Endodermal cell (in vitro differentiated cells): ENCODE measurements at regions not wholly inside any gene's neighbourhood (a gene's known extent, or its start where the extent isn't known, plus 50 kb on each side); places are given as distances from the start of the nearest gene placed in this dataset.
"Not testable (repeated sequence)": the region's sequence is repeated elsewhere in the genome, so short reads cannot be mapped to it uniquely, and the experiment has no call there.

Experiments
- DNase-seq: peaks from one replicate; pipeline ENCODE4 v3.0.0-alpha.2; 2017
- H3K27ac ChIP-seq: 2 replicates; pipeline ENCODE4 v1.5.1; 2013; ENCODE audit warnings: mild to moderate bottlenecking, low read depth, low read length, moderate library complexity
- H3K27me3 ChIP-seq: 2 replicates; pipeline ENCODE4 v1.6.1; 2013; ENCODE audit warnings: mild to moderate bottlenecking, low read length, moderate library complexity; ENCODE audit not compliant: insufficient read depth, control insufficient read depth, poor library complexity, severe bottlenecking
- H3K36me3 ChIP-seq: 2 replicates; pipeline ENCODE4 v1.7.0; 2013; ENCODE audit warnings: mild to moderate bottlenecking, low read length, moderate library complexity; ENCODE audit not compliant: control insufficient read depth, insufficient read depth
- H3K4me1 ChIP-seq: one replicate; pipeline ENCODE4 v1.7.0; 2013; ENCODE audit warnings: low read length; ENCODE audit not compliant: control insufficient read depth, insufficient read depth
- H3K4me3 ChIP-seq: 2 replicates; pipeline ENCODE4 v1.5.1; 2013; ENCODE audit warnings: mild to moderate bottlenecking, low read length, moderate library complexity
- H3K9ac ChIP-seq: 2 replicates; pipeline ENCODE4 v1.6.1; 2013; ENCODE audit warnings: mild to moderate bottlenecking, low read length, moderate library complexity; ENCODE audit not compliant: poor library complexity, severe bottlenecking; ENCODE audit errors: extremely low read depth
- H3K9me3 ChIP-seq: 2 replicates; pipeline ENCODE4 v1.6.1; 2013; ENCODE audit warnings: mild to moderate bottlenecking, low read length, moderate library complexity; ENCODE audit not compliant: control insufficient read depth
- H3K27ac Mint-ChIP-seq: 2 replicates; pipeline ENCODE4 v1.8.0; 2020; ENCODE audit warnings: mixed read lengths
- H3K27me3 Mint-ChIP-seq: 2 replicates; pipeline ENCODE4 v1.8.0; 2021; ENCODE audit warnings: mild to moderate bottlenecking, mixed read lengths; ENCODE audit not compliant: insufficient read depth
- H3K36me3 Mint-ChIP-seq: 2 replicates; pipeline ENCODE4 v1.8.0; 2020; ENCODE audit warnings: low read depth, mixed read lengths
- H3K4me1 Mint-ChIP-seq: 2 replicates; pipeline ENCODE4 v1.8.0; 2020; ENCODE audit warnings: mixed read lengths
- H3K4me3 Mint-ChIP-seq: 2 replicates; pipeline ENCODE4 v1.8.0; 2020; ENCODE audit warnings: mild to moderate bottlenecking, moderate library complexity, mixed read lengths
- H3K9me3 Mint-ChIP-seq: 2 replicates; pipeline ENCODE4 v1.8.0; 2020; ENCODE audit warnings: mild to moderate bottlenecking, mixed read lengths
- WGBS, 2 experiments: methylation state at CpG; one replicate each; pipeline versions ENCODE4 v1.1.5 to v1.1.7; 2013; ENCODE audit warnings: missing lambda C conversion rate in 2 of 2, mixed read lengths in 1 of 2; ENCODE audit not compliant: insufficient coverage in 1 of 2, insufficient read length in 1 of 2; 5-methylcytosine and 5-hydroxymethylcytosine counted together

DNA sequence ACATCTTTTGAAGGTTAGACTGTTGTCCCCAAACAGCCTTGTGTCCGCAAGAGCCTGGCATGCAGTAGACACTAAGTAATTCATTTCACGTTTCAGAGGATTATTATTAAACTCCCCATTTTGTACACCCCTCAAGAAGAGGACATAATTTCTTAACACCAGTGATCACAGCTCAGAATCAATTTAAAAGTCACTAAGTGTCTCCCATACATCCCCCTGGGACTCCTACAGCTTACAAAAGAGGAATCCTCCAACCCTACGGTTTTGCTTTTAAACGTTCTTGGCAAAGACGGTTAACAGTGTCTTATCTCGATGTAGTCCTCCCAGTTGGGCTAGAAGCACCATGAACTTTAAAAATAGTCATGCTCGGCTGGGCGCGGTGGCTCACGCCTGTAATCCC is 81.2 kb upstream of the PDPR start:
- WGBS, 2 experiments, result 98 to 100% methylated on average over 2 to 10 of the region's 10 CpGs
- H3K4me3 ChIP-seq, H3K27ac ChIP-seq, H3K4me3 Mint-ChIP-seq, H3K27ac Mint-ChIP-seq, H3K27me3 Mint-ChIP-seq, H3K9ac ChIP-seq, H3K4me1 Mint-ChIP-seq, DNase-seq, H3K9me3 Mint-ChIP-seq, H3K9me3 ChIP-seq, H3K27me3 ChIP-seq, H3K4me1 ChIP-seq: not testable (repeated sequence)
- peaks cover 46% of the 10 kb centered on the region for H3K36me3 ChIP-seq
- H3K36me3 Mint-ChIP-seq, result peaks cover 65% of the 10 kb centered on the region

- H3K36me3 Mint-ChIP-seq, result peaks cover 53% of the 10 kb centered on the region
- not testable (repeated sequence) for H3K9me3 Mint-ChIP-seq, H3K27ac Mint-ChIP-seq, H3K27me3 Mint-ChIP-seq, DNase-seq, H3K27me3 ChIP-seq, H3K9me3 ChIP-seq, H3K9ac ChIP-seq, H3K4me3 Mint-ChIP-seq, H3K4me1 Mint-ChIP-seq, H3K4me3 ChIP-seq, H3K27ac ChIP-seq, H3K4me1 ChIP-seq
- 80% methylated on average over 1 of the region's 3 CpGs; no CpG with 5 or more reads in 1 of the 2 experiments for WGBS, 2 experiments
- H3K36me3 ChIP-seq, result peaks cover 21% of the 10 kb centered on the region
These were observed 76.2 kb upstream of the PDPR start for GRCh38 chr16:70037913-70038312.

GRCh38 chr16:70040554-70040953 is 73.6 kb upstream of the PDPR start:
- DNase-seq, H3K9me3 ChIP-seq, H3K4me1 Mint-ChIP-seq, H3K4me3 ChIP-seq, H3K27me3 Mint-ChIP-seq, H3K27ac ChIP-seq, H3K27ac Mint-ChIP-seq, H3K9me3 Mint-ChIP-seq, H3K4me3 Mint-ChIP-seq, H3K9ac ChIP-seq, H3K27me3 ChIP-seq, H3K4me1 ChIP-seq: not testable (repeated sequence)
- 93 to 100% methylated on average over 2 to 5 of the region's 5 CpGs for WGBS, 2 experiments
- H3K36me3 ChIP-seq, result peaks cover 15% of the 10 kb centered on the region
- H3K36me3 Mint-ChIP-seq, result peaks cover 33% of the 10 kb centered on the region

DNA sequence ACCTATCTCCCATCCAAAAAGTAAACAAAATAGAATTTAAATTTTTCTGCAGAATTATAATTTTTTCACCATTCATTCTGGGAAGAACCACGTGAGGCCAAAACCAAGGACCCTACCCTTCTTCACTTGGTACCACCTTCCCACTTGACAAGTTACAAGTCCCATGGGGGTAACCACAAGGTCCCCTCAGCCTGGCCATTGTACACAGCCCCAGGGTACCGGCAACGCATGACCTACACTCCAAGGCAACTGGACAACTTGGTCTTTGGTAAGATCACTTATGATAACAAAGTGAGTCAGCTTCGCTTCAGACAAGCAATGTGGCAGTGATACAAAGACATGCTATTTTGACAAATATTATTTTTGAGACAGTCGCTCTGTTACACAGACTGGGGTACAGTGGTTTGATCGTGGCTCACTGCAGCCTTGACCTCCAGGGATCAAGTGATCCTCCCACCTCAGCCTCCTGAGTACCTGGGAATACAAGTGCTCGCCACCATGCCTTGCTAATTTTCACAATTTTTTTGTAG is 70.5 kb upstream of the PDPR start:
- H3K36me3 ChIP-seq, H3K27me3 ChIP-seq, H3K9me3 ChIP-seq, H3K9ac ChIP-seq, H3K27ac Mint-ChIP-seq, H3K4me1 ChIP-seq, H3K27ac ChIP-seq, H3K4me3 Mint-ChIP-seq, H3K4me3 ChIP-seq, DNase-seq, H3K27me3 Mint-ChIP-seq: not testable (repeated sequence)
- WGBS, 2 experiments, result 87 to 96% methylated on average over 3 to 5 of the region's 7 CpGs
- Mint-ChIP-seq H3K36me3 (peaks cover 29% of the 10 kb centered on the region), H3K9me3 (peaks cover 14% of the 10 kb centered on the region), H3K4me1 (peaks cover 15% of the 10 kb centered on the region)

DNA sequence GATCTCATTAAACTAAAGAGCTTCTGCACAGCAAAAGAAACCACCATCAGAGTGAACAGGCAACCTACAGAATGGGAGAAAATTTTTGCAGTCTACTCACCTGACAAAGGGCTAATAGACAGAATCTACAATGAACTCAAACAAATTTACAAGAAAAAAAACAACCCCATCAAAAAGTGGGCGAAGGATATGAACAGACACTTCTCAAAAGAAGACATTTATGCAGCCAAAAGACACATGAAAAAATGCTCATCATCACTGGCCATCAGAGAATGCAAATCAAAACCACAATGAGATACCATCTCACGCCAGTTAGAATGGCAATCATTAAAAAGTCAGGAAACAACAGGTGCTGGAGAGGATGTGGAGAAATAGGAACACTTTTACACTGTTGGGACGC is 67.6 kb upstream of the PDPR start:
- not testable (repeated sequence) for H3K4me1 ChIP-seq, H3K36me3 ChIP-seq, H3K9ac ChIP-seq, H3K4me3 ChIP-seq, DNase-seq, H3K27ac ChIP-seq, H3K4me3 Mint-ChIP-seq, H3K27me3 ChIP-seq, H3K27me3 Mint-ChIP-seq, H3K27ac Mint-ChIP-seq
- H3K9me3 ChIP-seq, result peaks cover 17% of the 10 kb centered on the region
- H3K36me3 Mint-ChIP-seq, result peaks cover 25% of the 10 kb centered on the region
- WGBS, 2 experiments, result no CpG with 5 or more reads among the region's 3 CpGs
- peaks cover 12% of the 10 kb centered on the region for H3K4me1 Mint-ChIP-seq
- peaks cover 28% of the 10 kb centered on the region for H3K9me3 Mint-ChIP-seq

GRCh38 chr16:70048083-70048482 is 66.0 kb upstream of the PDPR start:
- Mint-ChIP-seq H3K9me3 (peaks cover 33% of the 10 kb centered on the region), H3K27ac (peak overlapping the region; percentile 75), H3K4me1 (peaks cover 12% of the 10 kb centered on the region), H3K36me3 (peaks cover 16% of the 10 kb centered on the region)
- peaks cover 17% of the 10 kb centered on the region for H3K9me3 ChIP-seq
- H3K9ac ChIP-seq, H3K4me1 ChIP-seq, H3K27me3 ChIP-seq, DNase-seq, H3K27me3 Mint-ChIP-seq, H3K4me3 ChIP-seq, H3K4me3 Mint-ChIP-seq, H3K36me3 ChIP-seq, H3K27ac ChIP-seq: not testable (repeated sequence)
- WGBS, 2 experiments, result 31 to 38% methylated on average over 2 to 3 of the region's 3 CpGs

GRCh38 chr16:70058056-70058455 is 56.1 kb upstream of the PDPR start:
- H3K27me3 ChIP-seq, H3K27ac Mint-ChIP-seq, H3K27ac ChIP-seq, H3K9me3 Mint-ChIP-seq, H3K27me3 Mint-ChIP-seq, H3K4me1 ChIP-seq, H3K36me3 ChIP-seq, H3K9me3 ChIP-seq, H3K4me3 Mint-ChIP-seq, H3K4me3 ChIP-seq, H3K9ac ChIP-seq, DNase-seq: not testable (repeated sequence)
- WGBS, 2 experiments, result no CpG with 5 or more reads among the region's 2 CpGs
- peaks cover 25% of the 10 kb centered on the region for H3K4me1 Mint-ChIP-seq
- peaks cover 13% of the 10 kb centered on the region for H3K36me3 Mint-ChIP-seq
